Stomach (tissue), 8 donors: ENCODE measurements at regions not wholly inside any gene's neighbourhood (a gene's known extent, or its start where the extent isn't known, plus 50 kb on each side); places are given as distances from the start of the nearest gene placed in this dataset.

Experiments
- DNase-seq, 2 donors: peaks; one replicate each; pipeline versions ENCODE4 v3.0.0 to v3.0.0-alpha.2; 2013 to 2019
- H3K27ac ChIP-seq, 5 donors: fragments of 200-600 bp in 4 of 5; sonication (generic) in 4 of 5; one replicate each; pipeline ENCODE4 v1.5.1; 2013 to 2019; ENCODE audit warnings: mild to moderate bottlenecking in 1 of 5, moderate library complexity in 1 of 5
- H3K27me3 ChIP-seq, 3 donors: fragments of 200-600 bp; sonication (generic); one replicate each; pipeline ENCODE4 v1.5.1; 2017 to 2019; ENCODE audit warnings: mixed run types in 1 of 3
- H3K36me3 ChIP-seq, 4 donors: fragments of 200-600 bp; sonication (generic); 1 replicate in 3 of 4; 2 replicates in 1 of 4; pipeline ENCODE4 v1.5.1; 2016 to 2019
- H3K4me1 ChIP-seq, 4 donors: fragments of 200-600 bp; sonication (generic); one replicate each; pipeline ENCODE4 v1.5.1; 2016 to 2019
- H3K4me3 ChIP-seq, 4 donors: fragments of 200-600 bp; sonication (generic) in 3 of 4; one replicate each; pipeline ENCODE4 v1.5.1; 2016 to 2019; ENCODE audit warnings: mild to moderate bottlenecking in 1 of 4
- H3K9me3 ChIP-seq, 4 donors: fragments of 200-600 bp; sonication (generic); one replicate each; pipeline ENCODE4 v1.5.1; 2016 to 2019
- EP300 ChIP-seq: sonication (generic); formaldehyde crosslinking; IDR thresholded peaks from one replicate; pipeline ENCODE4 v1.6.1; 2017; ENCODE audit warnings: antibody characterized with exemption
- POLR2A ChIP-seq, 4 donors: fragments of 450-650 bp; IDR thresholded peaks; one replicate each; pipeline ENCODE4 v1.6.1; 2016; ENCODE audit warnings: antibody characterized with exemption in 4 of 4, control low read depth in 2 of 4, mild to moderate bottlenecking in 1 of 4, moderate library complexity in 1 of 4
- POLR2AphosphoS5 ChIP-seq, 3 donors: sonication (generic); formaldehyde crosslinking; IDR thresholded peaks; one replicate each; pipeline ENCODE4 v1.6.1; 2016; ENCODE audit warnings: antibody characterized with exemption in 3 of 3
- WGBS, 5 donors: extraction: QIAGEN DNeasy Blood & Tissue Kit in 3 of 5; methylation state at CpG; one replicate each; pipeline versions ENCODE4 v1.1.5 to v1.1.7; 2013 to 2018; 5-methylcytosine and 5-hydroxymethylcytosine counted together
- intact Hi-C: fragments of 100-400 bp; cut with DNase I; formaldehyde crosslinking; loops from one replicate; pipeline ENCODE4 v1.15.1; 2023; ENCODE audit warnings: low total_unique reads
- TF ChIP-seq, protein P1 (sequence below), 7 experiments: fragments of 450-650 bp in 4 of 7; fragments of 200-600 bp in 3 of 7; sonication (generic) in 3 of 7; IDR thresholded peaks; one replicate each; pipeline ENCODE4 v1.5.1; 2016 to 2019; ENCODE audit warnings: antibody characterized with exemption in 7 of 7, control low read depth in 2 of 7, mild to moderate bottlenecking in 1 of 7
- donor health status: healthy with polysubstance abuse.
- donor health status: Bipolar disorder and iron deficiency.
- donor health status: healthy.

DNA sequence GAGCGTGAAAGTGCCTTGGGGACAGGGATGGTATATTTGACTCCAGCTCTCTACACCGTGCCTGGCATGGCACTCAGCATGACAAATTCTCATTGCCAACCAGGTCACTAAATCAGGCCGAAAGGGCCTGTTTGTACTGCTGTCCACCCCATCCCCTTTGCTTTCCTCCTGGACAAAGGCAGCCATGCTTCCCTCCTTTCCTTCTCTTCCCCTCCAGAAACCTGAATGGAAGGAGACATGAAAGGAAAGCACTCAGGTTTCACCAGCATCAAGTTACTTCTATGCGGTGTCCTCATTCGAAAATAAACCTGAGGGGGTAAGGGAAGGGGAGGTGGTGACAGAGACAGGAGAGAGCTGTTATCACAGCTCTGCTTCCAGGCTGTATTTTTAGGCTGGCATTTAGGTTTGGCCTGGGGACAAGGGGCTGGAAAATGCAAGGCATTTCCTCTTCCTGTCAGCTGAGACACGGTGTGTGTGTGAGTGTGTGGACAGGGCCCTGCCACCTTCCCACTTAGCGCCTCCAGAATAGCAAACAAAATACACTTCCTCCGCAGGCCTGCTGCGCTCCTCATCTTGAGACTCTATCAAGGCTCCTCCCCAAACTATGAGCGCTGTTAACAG is 79.9 kb upstream of the COL13A1 start:
- Histone ChIP-seq H3K36me3 (no peaks in the 10 kb centered on the region), H3K27me3 (peaks cover 0 to 34% (median 3%) of the 10 kb centered on the region in 3 donors), H3K27ac (no peak overlapping the region), H3K4me1 (no peaks in the 10 kb centered on the region), H3K9me3 (peaks cover 0 to 6% (median 0%) of the 10 kb centered on the region in 4 donors), H3K4me3 (no peak overlapping the region)
- WGBS, 5 donors: 39 to 54% (median 47%) methylated on average over 10 of the region's 10 CpGs
- DNase-seq: peak in 1 of 2 donors; percentile 54
- TF ChIP-seq, protein P1, sequence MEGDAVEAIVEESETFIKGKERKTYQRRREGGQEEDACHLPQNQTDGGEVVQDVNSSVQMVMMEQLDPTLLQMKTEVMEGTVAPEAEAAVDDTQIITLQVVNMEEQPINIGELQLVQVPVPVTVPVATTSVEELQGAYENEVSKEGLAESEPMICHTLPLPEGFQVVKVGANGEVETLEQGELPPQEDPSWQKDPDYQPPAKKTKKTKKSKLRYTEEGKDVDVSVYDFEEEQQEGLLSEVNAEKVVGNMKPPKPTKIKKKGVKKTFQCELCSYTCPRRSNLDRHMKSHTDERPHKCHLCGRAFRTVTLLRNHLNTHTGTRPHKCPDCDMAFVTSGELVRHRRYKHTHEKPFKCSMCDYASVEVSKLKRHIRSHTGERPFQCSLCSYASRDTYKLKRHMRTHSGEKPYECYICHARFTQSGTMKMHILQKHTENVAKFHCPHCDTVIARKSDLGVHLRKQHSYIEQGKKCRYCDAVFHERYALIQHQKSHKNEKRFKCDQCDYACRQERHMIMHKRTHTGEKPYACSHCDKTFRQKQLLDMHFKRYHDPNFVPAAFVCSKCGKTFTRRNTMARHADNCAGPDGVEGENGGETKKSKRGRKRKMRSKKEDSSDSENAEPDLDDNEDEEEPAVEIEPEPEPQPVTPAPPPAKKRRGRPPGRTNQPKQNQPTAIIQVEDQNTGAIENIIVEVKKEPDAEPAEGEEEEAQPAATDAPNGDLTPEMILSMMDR (IDR thresholded peaks at IDR 0.05): no peak
- no peak for TF ChIP-seq EP300
- TF ChIP-seq POLR2AphosphoS5 (IDR thresholded peaks at IDR 0.05): no peak
- TF ChIP-seq POLR2A (IDR thresholded peaks at IDR 0.05): no peak
- intact Hi-C loops: no loop called here

DNA sequence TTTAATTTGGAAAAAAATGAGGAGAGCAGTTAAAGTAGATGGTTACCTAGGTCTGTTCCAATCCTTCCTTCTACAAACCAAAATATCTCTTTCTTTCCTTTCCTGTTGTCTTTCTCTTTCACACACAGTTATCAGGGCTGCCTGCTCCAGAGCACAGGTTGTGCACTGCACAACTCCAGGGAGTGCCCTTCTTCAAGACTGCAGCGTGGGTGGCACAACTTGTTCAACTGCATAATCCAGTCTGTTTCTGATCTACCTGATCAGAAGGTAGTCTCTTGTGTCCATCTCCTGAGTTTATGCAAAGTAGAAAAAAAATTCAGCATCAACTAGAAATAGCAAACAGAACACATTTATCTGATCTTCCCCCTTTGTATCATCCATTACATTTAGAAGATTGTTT is 78.1 kb upstream of the COL13A1 start:
- Histone ChIP-seq H3K9me3 (peaks cover 0 to 6% (median 0%) of the 10 kb centered on the region in 4 donors), H3K4me3 (no peak overlapping the region), H3K36me3 (no peaks in the 10 kb centered on the region), H3K27me3 (peaks cover 0 to 23% (median 3%) of the 10 kb centered on the region in 3 donors), H3K27ac (no peak overlapping the region), H3K4me1 (peaks cover 0 to 8% (median 0%) of the 10 kb centered on the region in 4 donors)
- no peak for TF ChIP-seq EP300
- no peak for TF ChIP-seq POLR2AphosphoS5 (IDR thresholded peaks at IDR 0.05)
- TF ChIP-seq POLR2A (IDR thresholded peaks at IDR 0.05): no peak
- TF ChIP-seq, protein P1 (IDR thresholded peaks at IDR 0.05): no peak
- DNase-seq: no peak
- intact Hi-C loops: no loop called here
- WGBS, 5 donors: 35 to 69% (median 56%) methylated on average over 1 of the region's 1 CpG

DNA sequence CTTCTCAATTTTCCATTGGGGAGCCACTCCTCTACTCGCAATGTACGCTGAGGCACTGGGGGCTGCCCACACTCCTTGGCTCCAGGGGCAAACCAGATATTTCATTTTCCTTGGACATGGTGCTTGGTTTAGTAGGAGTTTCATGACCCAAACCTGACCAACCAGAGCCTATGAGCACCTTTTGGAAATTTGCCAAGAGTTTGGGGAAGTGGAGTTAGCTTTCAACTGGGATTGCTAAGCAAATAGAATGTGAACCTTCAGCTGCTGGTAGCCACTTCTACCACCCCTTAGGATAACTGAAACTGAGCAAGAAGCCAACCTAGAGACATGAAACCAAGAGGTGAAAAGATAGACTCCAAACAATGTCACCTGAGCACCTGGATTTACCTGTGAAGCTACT is 74.9 kb upstream of the COL13A1 start:
- no peaks in the 10 kb centered on the region for H3K36me3 ChIP-seq
- no peak overlapping the region for H3K4me3 ChIP-seq
- H3K27me3 ChIP-seq: peaks cover 0 to 15% (median 3%) of the 10 kb centered on the region in 3 donors
- 94 to 100% (median 97%) methylated on average over 2 of the region's 2 CpGs for WGBS, 5 donors
- TF ChIP-seq, protein P1 (IDR thresholded peaks at IDR 0.05): no peak
- no peak for TF ChIP-seq POLR2A (IDR thresholded peaks at IDR 0.05)
- peaks cover 6 to 36% (median 17%) of the 10 kb centered on the region in 4 donors for H3K4me1 ChIP-seq
- H3K9me3 ChIP-seq: no peaks in the 10 kb centered on the region
- no peak for DNase-seq
- H3K27ac ChIP-seq: no peak overlapping the region
- intact Hi-C loops: no loop called here

DNA sequence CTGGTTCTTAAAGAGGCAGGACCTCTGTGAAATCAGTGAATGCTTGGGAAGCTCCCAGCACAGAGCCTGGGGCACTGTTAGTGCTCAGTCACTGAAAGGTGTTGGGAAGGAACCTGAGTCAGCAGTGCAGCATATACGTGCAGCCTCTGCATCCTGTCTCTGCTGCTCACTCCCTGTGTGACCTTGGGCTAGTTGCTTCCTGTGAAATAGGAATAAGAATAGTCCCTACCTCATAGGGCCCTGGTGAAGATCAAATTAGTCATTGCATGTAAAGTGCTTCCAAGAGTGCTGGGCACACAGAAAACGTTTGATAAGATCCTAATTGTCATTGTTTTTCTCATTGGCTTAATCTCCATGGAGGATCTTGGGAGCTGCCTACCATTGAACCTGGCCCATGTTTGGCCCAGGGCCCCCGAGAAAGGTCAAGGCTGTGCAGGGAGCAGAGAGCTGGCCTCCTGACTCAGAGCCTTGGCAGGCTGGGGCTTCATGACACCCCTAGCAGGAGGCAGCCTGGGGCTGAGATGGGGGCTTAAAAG is 73.3 kb upstream of the COL13A1 start:
- Histone ChIP-seq H3K9me3 (no peaks in the 10 kb centered on the region), H3K36me3 (no peaks in the 10 kb centered on the region), H3K27ac (peak overlapping the region in 2 of 5 donors; percentile 14 to 28), H3K4me1 (peaks cover 6 to 41% (median 20%) of the 10 kb centered on the region in 4 donors), H3K4me3 (no peak overlapping the region), H3K27me3 (peaks cover 0 to 10% (median 0%) of the 10 kb centered on the region in 3 donors)
- TF ChIP-seq, protein P1 (IDR thresholded peaks at IDR 0.05): no peak
- TF ChIP-seq POLR2A (IDR thresholded peaks at IDR 0.05): no peak
- TF ChIP-seq EP300: no peak
- no peak for TF ChIP-seq POLR2AphosphoS5 (IDR thresholded peaks at IDR 0.05)
- WGBS, 5 donors: 13 to 26% (median 19%) methylated on average over 3 of the region's 3 CpGs
- peak in 1 of 2 donors; percentile 46 for DNase-seq
- intact Hi-C loops: no loop called here
